NCI-H345 (cell line): ENCODE measurements at regions not wholly inside any gene's neighbourhood (a gene's known extent, or its start where the extent isn't known, plus 50 kb on each side); places are given as distances from the start of the nearest gene placed in this dataset.
"Not testable (repeated sequence)": the region's sequence is repeated elsewhere in the genome, so short reads cannot be mapped to it uniquely, and the experiment has no call there.

Experiments used
- DNase-seq: peaks from one replicate; lab custom pipeline; 2025; lab: John Stamatoyannopoulos, UW

DNA sequence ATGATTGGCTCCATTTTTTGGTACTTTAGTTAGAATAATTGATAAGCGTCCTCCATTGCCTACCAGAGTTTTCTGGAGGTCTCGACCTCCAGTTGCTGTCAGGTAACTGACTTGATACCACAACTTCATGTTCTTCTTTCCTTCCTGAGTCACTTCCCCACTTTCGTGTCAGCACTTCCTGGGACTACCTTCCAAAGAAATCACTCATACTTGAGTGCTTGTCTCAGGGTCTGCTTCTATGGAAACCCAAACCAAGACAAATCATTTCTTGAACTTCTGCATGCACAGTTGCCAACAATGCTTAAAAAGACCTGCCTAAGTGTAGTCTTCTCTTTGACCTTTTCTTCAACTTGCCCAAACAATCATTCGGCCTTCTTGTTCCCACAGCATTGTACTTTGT, 210.3 kb upstream of the ETAA1 start:
- no peak for DNase-seq

DNA sequence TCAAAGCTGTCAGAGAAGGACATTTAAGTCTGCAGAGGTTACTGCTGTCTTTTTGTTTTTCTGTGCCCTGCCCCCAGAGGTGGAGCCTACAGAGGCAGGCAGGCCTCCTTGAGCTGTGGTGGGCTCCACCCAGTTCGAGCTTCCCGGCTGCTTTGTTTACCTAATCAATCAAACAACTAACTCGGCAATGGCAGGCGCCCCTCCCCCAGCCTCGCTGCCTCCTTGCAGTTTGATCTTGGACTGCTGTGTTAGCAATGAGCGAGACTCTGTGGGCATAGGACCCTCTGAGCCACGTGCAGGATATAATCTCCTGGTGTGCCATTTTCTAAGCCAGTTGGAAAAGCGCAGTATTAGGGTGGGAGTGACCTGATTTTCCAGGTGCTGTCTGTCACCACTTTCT, 201.8 kb upstream of the ETAA1 start:
- not testable (repeated sequence) for DNase-seq

DNA sequence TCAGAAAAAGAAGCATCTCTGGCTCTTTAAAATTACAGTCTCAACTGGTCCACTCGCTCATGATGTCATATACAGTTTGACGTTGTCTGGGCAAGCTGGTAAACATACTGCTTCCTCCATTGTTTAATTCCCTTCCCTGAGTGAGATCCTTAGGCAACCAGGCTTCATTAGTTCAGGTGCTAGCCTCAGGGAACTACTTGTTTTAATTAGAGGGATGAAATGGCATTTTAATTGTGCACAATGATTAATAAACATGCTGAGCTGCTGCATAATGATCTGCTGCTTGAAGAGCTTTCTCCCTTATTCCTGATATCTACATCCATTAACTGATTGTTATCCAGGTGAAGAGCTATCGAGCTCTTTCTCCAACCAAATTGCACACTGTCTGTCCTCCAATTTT, 195.6 kb upstream of the ETAA1 start:
- DNase-seq: no peak

DNA sequence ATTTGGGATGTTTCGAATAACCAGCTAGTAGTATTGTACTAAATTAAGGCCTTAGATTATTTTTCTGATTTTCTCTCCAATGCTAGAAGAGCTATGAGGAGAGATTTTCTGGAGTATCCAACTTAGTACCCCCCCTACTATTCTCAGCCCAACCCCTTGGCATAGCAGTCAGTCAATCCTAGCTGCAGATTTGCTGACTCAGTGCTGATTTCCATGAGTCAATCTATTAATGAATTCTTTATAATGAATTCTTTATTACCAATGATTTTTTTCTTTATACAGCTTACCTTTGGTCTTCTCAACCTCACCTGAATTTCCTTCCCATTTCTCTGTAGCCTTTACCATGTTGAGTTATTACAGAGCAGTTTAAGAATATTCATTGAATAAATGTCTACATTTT, 192.8 kb upstream of the ETAA1 start:
- DNase-seq: no peak

DNA sequence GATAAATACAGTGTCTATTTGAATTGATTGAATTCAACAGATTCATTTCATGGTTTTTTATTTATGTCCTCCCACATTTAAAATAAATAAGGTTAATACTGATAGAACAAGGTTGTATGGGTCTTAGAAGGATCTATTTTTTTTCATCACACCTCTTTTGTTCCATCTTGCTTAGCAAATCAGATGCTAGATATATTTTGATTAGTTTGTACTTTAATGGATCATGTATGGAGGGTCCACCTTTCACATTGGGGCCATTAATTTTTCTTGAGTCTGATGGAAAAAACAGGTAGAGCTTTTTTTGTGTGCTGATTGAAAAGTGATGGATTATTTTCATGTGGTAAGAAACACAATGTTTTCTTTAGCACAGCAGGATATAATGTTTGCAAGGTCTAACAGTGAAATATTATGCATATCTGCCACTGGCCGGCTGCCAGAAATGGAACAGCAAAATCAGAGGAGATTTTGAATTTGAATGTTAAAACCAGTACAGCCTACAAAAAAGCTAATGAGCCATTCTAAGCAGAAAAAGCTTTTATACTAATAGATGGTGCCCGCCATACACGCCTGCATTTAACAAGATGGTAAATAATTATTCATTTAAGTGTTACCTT, 188.1 kb upstream of the ETAA1 start:
- DNase-seq: no peak

DNA sequence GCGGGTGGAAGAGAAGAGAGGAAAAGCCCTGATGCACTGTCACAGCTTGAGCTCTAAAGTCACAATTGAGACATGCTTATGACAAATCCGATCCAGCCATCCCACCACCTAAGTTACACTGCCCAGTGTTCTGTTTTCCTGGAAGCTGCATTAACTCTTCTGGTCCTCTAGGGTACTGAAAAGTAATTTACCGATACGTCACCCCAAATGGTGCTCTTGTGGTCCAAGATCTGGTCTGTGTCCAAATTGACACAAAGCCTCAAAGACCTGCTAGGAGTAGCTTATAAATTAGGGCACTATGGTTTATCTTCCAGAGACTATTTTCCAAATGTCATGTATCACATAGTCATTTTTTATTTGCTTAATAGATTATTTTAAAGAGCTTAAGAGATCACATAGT, 186.7 kb upstream of the ETAA1 start:
- DNase-seq: no peak

DNA sequence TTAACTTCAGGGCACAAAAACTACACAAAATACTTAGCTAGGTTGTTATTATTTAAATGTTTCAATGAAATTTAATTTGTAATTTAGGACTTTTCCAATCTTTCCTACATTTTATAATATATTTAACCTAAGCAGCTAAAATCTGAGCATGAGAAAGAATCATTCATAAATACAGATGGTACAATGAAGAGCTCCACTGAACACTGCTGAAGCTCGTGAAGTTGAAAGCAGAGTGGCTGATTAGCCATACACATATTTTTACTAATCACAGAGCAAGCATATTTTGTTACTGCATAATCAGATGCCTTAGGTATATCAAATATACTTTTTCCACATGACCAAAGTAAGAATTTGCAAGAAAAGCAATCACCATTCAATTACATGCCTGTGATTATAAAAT, 184.9 kb upstream of the ETAA1 start:
- DNase-seq: no peak

DNA sequence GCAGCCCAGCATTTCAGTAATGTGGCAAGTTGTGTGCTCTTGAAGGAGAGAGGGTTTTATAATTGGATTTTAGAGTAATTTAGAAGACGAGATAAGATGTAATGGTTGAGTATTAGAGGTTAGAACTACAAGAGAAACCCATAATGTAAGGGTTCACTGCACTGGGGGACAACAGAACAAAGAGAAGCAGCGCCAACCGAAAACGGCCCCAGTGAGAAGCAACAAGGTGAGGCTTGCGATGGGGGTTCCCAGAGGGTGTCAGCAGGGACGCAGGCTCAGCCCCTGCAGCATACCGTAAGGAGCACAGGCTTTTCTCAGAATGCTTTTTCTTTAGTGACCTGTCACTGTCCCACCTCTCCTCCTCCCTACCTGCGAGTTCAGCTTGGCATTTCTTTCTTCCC, 183.9 kb upstream of the ETAA1 start:
- DNase-seq: no peak

DNA sequence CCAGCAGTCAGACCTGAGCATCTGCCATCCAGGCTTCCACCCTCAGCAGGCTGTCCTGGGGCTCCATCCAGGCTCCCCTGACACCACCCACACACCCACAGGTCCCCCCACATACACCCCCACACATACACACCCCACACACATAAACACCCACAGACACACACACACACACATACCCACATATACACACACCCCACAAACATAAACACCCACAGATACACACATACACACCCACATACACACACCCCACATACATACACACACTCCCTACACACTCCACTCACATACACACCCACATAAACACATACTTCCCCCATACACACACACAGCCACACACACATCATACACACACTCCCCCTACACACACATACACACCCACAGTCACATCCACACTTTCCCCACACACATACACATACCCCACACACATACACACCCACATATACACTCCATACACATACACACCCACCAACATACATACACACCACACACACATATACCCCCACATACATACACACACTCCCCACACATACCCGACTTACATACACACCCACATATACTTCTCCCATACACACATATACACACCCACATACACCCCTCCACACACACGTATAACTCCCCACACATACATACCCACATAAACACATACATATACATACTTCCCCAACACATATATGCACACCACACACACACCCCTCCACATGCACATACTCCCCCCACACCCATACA, 183.3 kb upstream of the ETAA1 start:
- DNase-seq: no peak

DNA sequence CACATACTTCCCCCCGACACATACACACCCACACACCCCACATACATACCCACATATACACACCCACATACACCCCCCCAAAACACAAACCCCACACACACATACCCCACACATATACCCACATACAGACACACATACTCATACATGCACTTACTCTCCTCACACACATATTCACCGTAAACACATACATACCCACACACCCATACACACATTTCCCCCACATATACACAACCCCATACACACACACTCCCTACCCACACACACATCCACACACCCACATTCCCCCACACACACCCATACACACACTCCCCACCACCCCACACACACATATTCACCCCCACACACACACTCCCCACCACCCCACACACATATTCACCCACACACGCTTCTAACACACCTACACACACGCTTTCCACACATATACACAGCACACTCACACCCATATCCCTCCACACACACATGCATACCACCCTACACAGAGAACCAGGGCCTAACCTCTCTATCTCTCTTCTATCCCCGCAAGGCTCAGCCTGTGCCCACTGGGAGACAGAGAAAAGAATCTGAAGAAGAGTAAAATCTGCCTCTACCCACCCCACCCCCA, 182.4 kb upstream of the ETAA1 start:
- DNase-seq: no peak

DNA sequence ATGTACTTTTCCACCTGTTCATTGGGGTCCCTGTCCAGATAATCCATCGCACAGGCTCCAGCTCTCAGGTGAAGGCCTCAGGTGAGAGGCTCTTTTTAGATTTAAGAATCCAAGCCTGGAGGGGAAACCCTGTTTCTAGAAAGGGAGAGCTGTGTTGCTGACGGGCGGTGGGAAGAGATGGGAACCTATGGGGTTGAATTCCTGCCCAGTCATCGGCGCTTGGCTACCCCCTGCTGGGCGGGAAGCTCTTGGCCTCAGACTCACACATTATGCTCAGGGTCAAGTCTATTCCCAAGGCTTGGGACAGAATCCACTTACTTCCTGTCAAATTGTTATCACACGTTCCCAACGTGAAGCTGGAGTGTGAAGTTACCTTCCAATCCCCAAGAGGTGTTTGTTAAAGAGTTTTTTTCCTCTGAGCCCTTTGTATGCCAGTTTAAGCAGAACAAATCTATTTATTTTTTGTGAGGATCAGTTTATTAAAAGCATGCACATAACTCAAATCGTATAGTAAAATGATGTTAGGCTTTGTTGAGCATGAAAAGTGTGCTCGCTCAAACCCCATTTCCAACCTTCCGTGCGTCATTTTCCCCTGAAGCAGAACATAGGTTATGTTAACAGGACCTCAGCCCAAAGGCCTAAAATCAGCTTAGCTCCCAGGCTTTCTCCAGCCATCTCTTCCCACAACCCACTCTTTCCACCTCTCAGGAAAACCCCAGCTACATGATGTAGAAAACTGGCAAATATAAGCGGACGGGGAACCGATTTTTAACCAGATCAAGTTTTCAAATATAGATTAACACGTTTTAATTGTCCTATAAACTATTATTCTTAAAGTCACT, 181.7 kb upstream of the ETAA1 start:
- no peak for DNase-seq

DNA sequence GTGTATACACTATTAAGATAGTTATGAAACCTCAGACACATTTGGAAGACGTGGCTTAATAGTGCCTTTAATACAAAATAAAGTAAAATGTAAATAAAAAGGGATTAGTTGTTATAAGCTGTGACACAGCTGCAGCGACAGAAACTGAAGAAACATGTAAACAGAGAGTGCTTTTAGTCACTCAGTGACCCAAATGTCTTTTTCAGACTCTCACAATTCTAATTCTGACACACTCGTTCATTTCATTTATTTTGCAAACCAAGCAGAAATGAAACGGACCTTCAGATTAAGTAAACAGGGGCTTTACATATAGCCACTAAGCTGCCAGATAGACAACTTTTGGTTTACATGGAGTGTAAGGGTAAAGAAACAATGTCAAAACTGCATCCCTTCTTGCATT, 181.0 kb upstream of the ETAA1 start:
- no peak for DNase-seq

DNA sequence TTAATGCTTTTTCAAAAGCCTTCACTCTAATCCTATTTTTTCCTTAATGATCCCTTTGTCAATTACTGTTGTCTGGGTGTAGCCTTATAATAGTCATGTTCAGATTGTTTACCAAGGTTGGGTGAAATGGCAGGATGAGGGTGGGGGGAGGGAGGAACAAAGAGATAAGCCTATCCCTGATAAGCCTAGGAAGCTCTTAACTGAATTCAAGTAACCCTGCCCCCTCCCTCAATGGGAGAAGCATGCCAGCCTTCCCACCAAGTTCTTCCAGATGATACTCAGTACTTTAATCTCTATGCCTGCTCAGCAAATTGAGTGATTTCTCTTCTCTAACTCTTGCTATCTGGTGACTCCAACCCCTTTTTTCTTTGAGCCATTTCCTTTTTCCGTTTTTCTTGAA, 180.3 kb upstream of the ETAA1 start:
- DNase-seq: no peak

DNA sequence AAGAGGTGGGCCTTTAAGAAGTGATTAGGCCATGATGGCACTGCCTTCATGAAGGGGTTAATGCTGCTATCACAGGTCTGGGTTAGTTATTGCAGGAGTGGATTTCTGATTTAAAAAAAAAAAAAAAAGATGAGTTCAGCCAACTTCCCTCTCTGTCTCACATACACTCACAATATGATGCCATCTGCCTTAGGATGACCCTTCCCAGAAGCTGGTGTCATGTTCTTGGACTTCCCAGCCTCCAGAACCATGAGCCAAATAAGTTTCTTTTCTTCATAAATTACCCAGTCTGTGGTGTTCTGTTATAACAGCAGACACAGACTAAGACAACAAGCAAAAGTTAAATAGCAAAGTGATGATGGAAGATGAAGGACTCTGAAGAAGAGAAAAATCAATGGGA, 179.7 kb upstream of the ETAA1 start:
- DNase-seq: no peak

DNA sequence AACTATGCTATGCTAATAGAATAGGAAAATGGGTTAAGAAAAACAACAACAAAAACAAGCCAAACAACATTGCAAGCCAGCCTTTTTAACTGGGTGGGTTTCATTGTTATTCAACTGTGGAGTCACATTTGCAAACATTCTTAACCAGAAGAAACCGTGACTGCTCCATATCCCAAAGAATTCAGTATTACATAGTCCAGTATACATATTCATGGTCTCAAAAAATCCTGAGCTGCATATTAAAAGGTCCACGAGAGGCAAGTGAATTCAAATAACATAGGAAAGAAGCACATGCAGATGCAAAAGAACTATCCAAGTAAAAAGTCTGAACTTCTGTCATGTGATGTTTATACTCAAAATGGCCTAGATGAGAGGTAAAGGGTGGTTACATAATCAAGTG, 179.1 kb upstream of the ETAA1 start:
- no peak for DNase-seq

DNA sequence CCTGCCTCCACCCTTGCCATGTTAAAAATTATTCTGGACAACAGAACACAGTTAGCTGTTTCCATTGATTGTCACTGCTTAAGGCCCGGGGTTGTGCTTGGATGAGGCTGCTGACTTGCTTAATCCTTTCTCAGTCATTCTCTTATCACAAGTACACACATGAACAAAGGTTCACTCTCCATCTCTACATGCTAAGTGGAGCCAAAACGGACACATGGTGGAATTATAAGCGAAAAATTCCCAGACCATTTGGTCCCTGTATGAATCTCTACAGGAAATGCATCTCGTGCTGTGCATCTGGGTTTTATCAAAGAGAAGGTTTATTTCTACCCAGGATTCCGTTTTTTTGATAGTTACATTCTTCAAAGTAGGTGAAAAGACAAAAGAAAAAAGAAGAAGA, 177.5 kb upstream of the ETAA1 start:
- no peak for DNase-seq

DNA sequence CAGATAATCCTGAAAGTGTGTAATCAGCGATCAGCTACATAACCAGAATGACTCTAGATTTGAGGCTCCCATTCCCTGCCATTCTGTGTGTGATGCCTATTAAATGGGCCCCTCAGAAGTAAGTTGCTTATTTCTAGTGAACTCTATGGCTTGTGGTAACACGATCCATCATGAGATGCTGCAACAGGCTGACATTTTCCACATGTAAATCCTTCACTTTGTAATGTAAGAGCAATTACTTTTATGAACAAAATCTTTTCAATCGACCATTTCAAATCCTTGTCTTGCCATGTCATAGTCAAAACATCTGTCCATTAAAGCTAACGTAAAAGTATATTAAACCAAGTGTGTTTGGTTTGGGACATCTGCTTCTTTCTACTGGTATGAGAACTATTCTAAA, 175.9 kb upstream of the ETAA1 start:
- no peak for DNase-seq

DNA sequence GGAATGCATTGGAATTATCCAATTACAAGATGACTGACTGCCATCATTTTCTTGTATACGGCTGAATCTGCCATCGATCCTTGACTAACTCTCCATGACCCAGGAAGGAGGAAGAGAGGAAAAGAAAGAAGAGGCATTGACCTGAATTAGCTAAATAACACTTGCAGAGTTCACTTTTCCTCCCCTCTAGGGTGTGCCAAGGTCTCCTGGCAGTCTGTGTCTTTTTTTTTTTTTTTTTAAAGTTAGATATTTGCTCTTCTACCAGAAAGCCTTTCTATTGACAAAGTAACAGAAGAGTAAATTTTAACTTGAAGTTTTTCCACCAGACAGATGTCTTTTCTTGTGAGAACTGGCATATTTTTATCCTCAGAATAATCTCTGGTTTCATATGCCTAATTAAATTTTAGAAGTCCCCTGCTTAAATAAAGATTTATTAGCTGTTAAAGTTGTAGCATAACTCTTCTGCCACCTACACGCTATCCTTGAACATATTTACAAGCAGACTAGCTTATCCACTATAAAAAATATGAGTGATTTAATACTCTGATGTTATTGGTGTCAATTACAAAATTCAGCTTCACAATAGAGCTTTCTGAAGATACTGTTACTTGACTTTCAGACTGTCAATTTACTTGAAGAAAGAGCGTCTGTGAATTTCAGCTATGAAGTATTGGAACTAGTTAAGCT, 171.7 kb upstream of the ETAA1 start:
- no peak for DNase-seq

DNA sequence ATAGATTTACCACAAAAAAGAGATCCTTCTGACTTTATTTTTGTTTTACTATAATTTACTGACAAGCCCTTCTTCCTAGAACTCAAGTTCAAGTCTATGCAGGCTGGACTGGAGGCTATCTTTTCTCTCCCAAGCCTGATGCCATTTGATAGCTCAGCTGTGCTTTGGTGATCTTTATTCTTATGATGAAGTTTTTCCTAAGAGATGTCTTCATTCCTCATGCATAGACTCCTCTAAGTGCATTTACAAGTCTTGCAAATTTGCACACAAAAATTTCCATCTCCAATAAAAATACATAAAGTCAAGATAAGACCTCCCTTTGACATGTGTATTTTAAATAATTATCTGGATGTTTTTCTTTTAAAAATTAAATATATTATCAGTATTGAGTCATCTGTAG, 167.4 kb upstream of the ETAA1 start:
- no peak for DNase-seq

DNA sequence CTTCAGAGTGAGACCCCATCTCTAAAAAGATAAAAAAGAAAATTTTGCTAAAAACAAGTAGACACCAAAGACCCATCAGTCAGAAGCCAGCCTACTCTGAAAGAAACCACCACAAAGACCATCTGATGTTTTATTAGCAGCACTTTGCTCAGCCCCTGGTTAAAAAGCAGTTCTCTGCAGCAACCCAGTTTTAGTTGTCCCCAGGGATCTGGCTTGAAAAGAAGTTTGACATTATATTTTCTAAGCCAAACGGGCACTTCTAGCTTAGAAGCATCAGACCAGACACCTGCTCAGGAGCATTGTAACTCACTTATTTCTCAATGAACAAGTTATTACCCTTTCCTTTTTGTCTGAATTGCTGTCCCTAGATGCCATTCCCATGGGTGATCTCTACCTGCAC, 164.2 kb upstream of the ETAA1 start:
- DNase-seq: no peak

DNA sequence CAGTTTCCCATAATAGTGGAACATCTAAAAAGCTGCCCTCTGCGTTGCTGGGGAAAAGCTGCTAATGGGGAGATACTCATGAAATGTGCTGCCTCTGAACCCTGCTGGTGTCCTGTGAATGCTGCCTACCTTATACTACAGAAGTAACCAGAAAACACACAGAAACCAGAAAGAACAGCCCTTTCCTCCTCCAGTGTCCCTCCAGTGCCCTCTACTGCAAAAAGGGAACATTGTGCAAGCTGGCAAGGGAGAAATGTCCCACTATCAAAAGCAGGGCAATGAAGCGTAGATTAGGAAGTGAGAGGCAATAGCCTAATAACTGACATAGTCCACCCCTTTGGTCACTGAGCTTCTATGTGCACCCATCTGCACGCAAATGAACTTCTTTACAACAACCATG, 162.7 kb upstream of the ETAA1 start:
- DNase-seq: no peak

DNA sequence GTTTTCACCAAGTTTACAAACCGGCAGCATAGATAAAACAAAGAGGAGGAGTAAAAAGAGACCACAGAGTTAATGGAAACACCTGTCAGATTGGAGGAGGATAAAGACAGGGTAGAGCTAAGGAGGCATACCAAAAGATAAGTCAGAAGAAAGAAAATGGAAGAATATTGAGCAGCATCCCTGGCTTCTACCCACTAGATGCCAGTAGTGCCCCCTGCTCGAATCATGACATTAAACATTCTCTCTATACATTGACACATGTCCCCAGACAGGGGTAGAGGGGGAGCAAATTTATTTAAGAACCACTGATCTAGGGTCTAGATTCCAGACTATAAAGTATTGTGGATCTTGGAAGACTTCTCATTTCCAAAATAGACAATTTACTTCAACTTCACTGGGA, 159.8 kb upstream of the ETAA1 start:
- no peak for DNase-seq
